H1 (cell line): ENCODE measurements at regions not wholly inside any gene's neighbourhood (a gene's known extent, or its start where the extent isn't known, plus 50 kb on each side); places are given as distances from the start of the nearest gene placed in this dataset.

Source experiments
- PHF8 ChIP-seq: fragments of 200-600 bp; sonication (generic); conservative IDR thresholded peaks from 2 replicates; pipeline ENCODE4 v1.7.1; 2012; ENCODE audit warnings: low read depth, mild to moderate bottlenecking, inconsistent platforms, low read length, moderate library complexity
- SIN3A ChIP-seq, 2 experiments: IDR thresholded peaks in 1 of 2; conservative IDR thresholded peaks in 1 of 2; 2 replicates each; pipeline ENCODE4 v1.6.1; 2011 to 2012; ENCODE audit warnings: low read length in 2 of 2, improper control_type of control experiment in 1 of 2, low read depth in 1 of 2, mild to moderate bottlenecking in 1 of 2
- ZNF274 ChIP-seq: IDR thresholded peaks from 2 replicates; pipeline ENCODE4 v1.7.0; 2012; ENCODE audit warnings: low read length, borderline replicate concordance; ENCODE audit errors: extremely low read depth
- TF ChIP-seq, protein P1 (sequence below): IDR thresholded peaks from 2 replicates; pipeline ENCODE4 v1.6.1; 2011; ENCODE audit warnings: low read length, improper control_type of control experiment

DNA sequence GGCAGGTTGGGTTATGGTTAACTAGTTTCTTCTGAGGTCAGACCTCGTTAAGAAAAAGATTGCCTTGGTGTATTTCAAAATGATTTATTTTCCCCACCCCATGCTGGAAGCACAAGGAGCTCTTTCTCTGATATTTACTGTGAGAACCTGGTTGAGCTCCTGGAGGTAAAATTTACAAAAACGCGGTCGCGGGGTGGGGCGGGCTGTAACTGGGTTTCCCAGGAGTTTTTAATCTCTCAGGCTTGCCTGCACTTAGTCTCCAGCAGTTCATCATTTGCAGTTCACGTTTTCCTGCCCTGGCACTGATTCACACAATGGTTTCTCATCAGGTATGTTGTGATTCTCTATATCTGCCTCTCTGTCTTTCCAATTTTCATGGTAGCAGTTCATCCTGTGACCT is 67.9 kb upstream of the PDE3A start (continued):
- TF ChIP-seq, protein P1, sequence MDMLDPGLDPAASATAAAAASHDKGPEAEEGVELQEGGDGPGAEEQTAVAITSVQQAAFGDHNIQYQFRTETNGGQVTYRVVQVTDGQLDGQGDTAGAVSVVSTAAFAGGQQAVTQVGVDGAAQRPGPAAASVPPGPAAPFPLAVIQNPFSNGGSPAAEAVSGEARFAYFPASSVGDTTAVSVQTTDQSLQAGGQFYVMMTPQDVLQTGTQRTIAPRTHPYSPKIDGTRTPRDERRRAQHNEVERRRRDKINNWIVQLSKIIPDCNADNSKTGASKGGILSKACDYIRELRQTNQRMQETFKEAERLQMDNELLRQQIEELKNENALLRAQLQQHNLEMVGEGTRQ = no peak
- no peak for TF ChIP-seq SIN3A (conservative IDR thresholded peaks at IDR 0.05 in 1 of 2, IDR thresholded peaks at IDR 0.05 in 1 of 2; ENCODE audit: low read depth in 1 of 2, low read length in 2 of 2)
- no peak for TF ChIP-seq PHF8
- TF ChIP-seq ZNF274 = no peak
